H9 (cell line): ENCODE measurements at regions not wholly inside any gene's neighbourhood (a gene's known extent, or its start where the extent isn't known, plus 50 kb on each side); places are given as distances from the start of the nearest gene placed in this dataset.

Source experiments
- DNase-seq: peaks from one replicate; pipeline ENCODE4 v3.0.0-alpha.2; 2017
- H2AFZ ChIP-seq: one replicate; pipeline ENCODE4 v1.6.1; 2013; ENCODE audit warnings: mild to moderate bottlenecking, low read length, control low read depth, moderate library complexity
- H2AK5ac ChIP-seq: 2 replicates; pipeline ENCODE4 v1.6.1; 2013; ENCODE audit warnings: low read length, control low read depth, mixed read lengths; ENCODE audit not compliant: insufficient read length
- H2BK120ac ChIP-seq: one replicate; pipeline ENCODE4 v1.6.1; 2013; ENCODE audit warnings: low read depth, mild to moderate bottlenecking, low read length, control low read depth, inconsistent platforms; ENCODE audit not compliant: poor library complexity, severe bottlenecking
- H2BK12ac ChIP-seq: 2 replicates; pipeline ENCODE4 v1.6.1; 2013; ENCODE audit warnings: low read length, control low read depth, mixed read lengths, low read depth; ENCODE audit not compliant: insufficient read length
- H2BK15ac ChIP-seq: 2 replicates; pipeline ENCODE4 v1.6.1; 2013; ENCODE audit warnings: low read depth, low read length, control low read depth
- H2BK20ac ChIP-seq: one replicate; pipeline ENCODE4 v1.6.1; 2013; ENCODE audit warnings: low read depth, mild to moderate bottlenecking, low read length, control low read depth, inconsistent platforms; ENCODE audit not compliant: poor library complexity, severe bottlenecking
- H2BK5ac ChIP-seq: 2 replicates; pipeline ENCODE4 v1.6.1; 2013; ENCODE audit warnings: low read length, control low read depth, mixed read lengths; ENCODE audit not compliant: insufficient read length
- H3K14ac ChIP-seq: 2 replicates; pipeline ENCODE4 v1.6.1; 2013; ENCODE audit warnings: low read length, control low read depth; ENCODE audit not compliant: insufficient read depth
- H3K18ac ChIP-seq: 2 replicates; pipeline ENCODE4 v1.6.1; 2013; ENCODE audit warnings: low read depth, mild to moderate bottlenecking, mixed read lengths, low read length, control low read depth; ENCODE audit not compliant: insufficient read length
- H3K23ac ChIP-seq: 2 replicates; pipeline ENCODE4 v1.6.1; 2013; ENCODE audit warnings: low read length, control low read depth, mixed read lengths, low read depth; ENCODE audit not compliant: insufficient read length
- H3K23me2 ChIP-seq: 2 replicates; pipeline ENCODE4 v1.6.1; 2013; ENCODE audit warnings: low read depth, mild to moderate bottlenecking, mixed read lengths, low read length, control low read depth; ENCODE audit not compliant: insufficient read length, poor library complexity, severe bottlenecking
- H3K27ac ChIP-seq: 2 replicates; pipeline ENCODE4 v1.5.1; 2013; ENCODE audit warnings: low read length, control low read depth, mixed read lengths, low read depth; ENCODE audit not compliant: insufficient read length
- H3K27me3 ChIP-seq: 2 replicates; pipeline ENCODE4 v1.6.1; 2013; ENCODE audit warnings: low read length, control low read depth, inconsistent platforms; ENCODE audit not compliant: insufficient read depth
- H3K4ac ChIP-seq: 2 replicates; pipeline ENCODE4 v1.6.1; 2013; ENCODE audit warnings: low read depth, mild to moderate bottlenecking, control low read depth, inconsistent platforms, low read length, moderate library complexity
- H3K4me1 ChIP-seq: 2 replicates; pipeline ENCODE4 v1.6.1; 2013; ENCODE audit warnings: low read length, control low read depth, inconsistent platforms; ENCODE audit not compliant: insufficient read depth
- H3K4me2 ChIP-seq: 2 replicates; pipeline ENCODE4 v1.6.1; 2013; ENCODE audit warnings: low read length, control low read depth, mixed read lengths; ENCODE audit not compliant: insufficient read length, insufficient read depth
- H3K56ac ChIP-seq: 2 replicates; pipeline ENCODE4 v1.6.1; 2013; ENCODE audit warnings: low read depth, mild to moderate bottlenecking, mixed read lengths, low read length, control low read depth; ENCODE audit not compliant: insufficient read length
- H3K79me1 ChIP-seq: 2 replicates; pipeline ENCODE4 v1.6.1; 2013; ENCODE audit warnings: low read depth, mild to moderate bottlenecking, moderate library complexity, low read length, control low read depth, inconsistent platforms; ENCODE audit not compliant: insufficient read depth, poor library complexity, severe bottlenecking
- H3K79me2 ChIP-seq: 2 replicates; pipeline ENCODE4 v1.6.1; 2013; ENCODE audit warnings: low read length, control low read depth, inconsistent platforms; ENCODE audit not compliant: insufficient read depth
- H3K9ac ChIP-seq: 2 replicates; pipeline ENCODE4 v1.6.1; 2013; ENCODE audit warnings: low read length, control low read depth, mixed read lengths; ENCODE audit not compliant: insufficient read length; ENCODE audit errors: extremely low read depth
- H3K9me3 ChIP-seq: one replicate; pipeline ENCODE4 v1.6.1; 2013; ENCODE audit warnings: low read depth, low read length, inconsistent platforms; ENCODE audit not compliant: control insufficient read depth
- H3T11ph ChIP-seq: one replicate; pipeline ENCODE4 v1.6.1; 2013; ENCODE audit warnings: mild to moderate bottlenecking, low read length, control low read depth, inconsistent platforms
- H4K20me1 ChIP-seq: one replicate; pipeline ENCODE4 v1.6.1; 2013; ENCODE audit not compliant: control insufficient read depth, insufficient read length, insufficient read depth
- H4K5ac ChIP-seq: 2 replicates; pipeline ENCODE4 v1.6.1; 2013; ENCODE audit warnings: low read depth, mild to moderate bottlenecking, mixed read lengths, low read length, control low read depth; ENCODE audit not compliant: insufficient read length
- H4K8ac ChIP-seq: replicated peaks from 2 replicates; pipeline ENCODE4 v1.6.1; 2013; ENCODE audit warnings: low read length, control low read depth, mixed read lengths, low read depth; ENCODE audit not compliant: insufficient read length
- H4K91ac ChIP-seq: 2 replicates; pipeline ENCODE4 v1.6.1; 2013; ENCODE audit warnings: low read depth, mild to moderate bottlenecking, moderate library complexity, mixed read lengths, low read length, control low read depth; ENCODE audit not compliant: insufficient read length
- H3K27ac Mint-ChIP-seq, 3 experiments: 2 replicates in 2 of 3; 3 replicates in 1 of 3; pipeline ENCODE4 v1.8.0; 2020 to 2021; ENCODE audit warnings: mixed read lengths in 3 of 3, mild to moderate bottlenecking in 1 of 3, moderate library complexity in 1 of 3
- H3K27me3 Mint-ChIP-seq: 2 replicates; pipeline ENCODE4 v1.8.0; 2021; ENCODE audit warnings: low read depth, mild to moderate bottlenecking, moderate library complexity, mixed read lengths
- H3K36me3 Mint-ChIP-seq, 3 experiments: 2 replicates in 2 of 3; 3 replicates in 1 of 3; pipeline ENCODE4 v1.8.0; 2020 to 2021; ENCODE audit warnings: low read depth in 3 of 3, mixed read lengths in 3 of 3; ENCODE audit not compliant: insufficient read depth in 1 of 3
- H3K4me1 Mint-ChIP-seq, 2 experiments: 2 replicates each; pipeline ENCODE4 v1.8.0; 2020; ENCODE audit warnings: mixed read lengths in 2 of 2
- H3K4me3 Mint-ChIP-seq, 2 experiments: 2 replicates in 1 of 2; 3 replicates in 1 of 2; pipeline ENCODE4 v1.8.0; 2020 to 2021; ENCODE audit warnings: mild to moderate bottlenecking in 2 of 2, mixed read lengths in 2 of 2, moderate library complexity in 1 of 2
- H3K9me3 Mint-ChIP-seq, 2 experiments: 2 replicates in 1 of 2; 3 replicates in 1 of 2; pipeline ENCODE4 v1.8.0; 2020; ENCODE audit warnings: mild to moderate bottlenecking in 2 of 2, mixed read lengths in 2 of 2, moderate library complexity in 1 of 2
- CTCF ChIP-seq: fragments of 200-600 bp; sonication (generic); conservative IDR thresholded peaks from 3 replicates; pipeline ENCODE4 v1.8.0; 2021; ENCODE audit warnings: antibody characterized with exemption, mild to moderate bottlenecking
- WGBS: extraction: QIAGEN DNeasy Blood & Tissue Kit; methylation state at CpG from one replicate; pipeline ENCODE4 v1.1.7; 2013; ENCODE audit warnings: missing lambda C conversion rate, low lambda C conversion rate, mixed read lengths; ENCODE audit not compliant: insufficient read length; ENCODE audit errors: extremely low coverage; 5-methylcytosine and 5-hydroxymethylcytosine counted together

- H4K91ac ChIP-seq, result no peak overlapping the region
- H3K9ac ChIP-seq, result no peak overlapping the region
- H2BK15ac ChIP-seq, result no peak overlapping the region
- H3K23me2 ChIP-seq, result no peaks in the 10 kb centered on the region
- no peak overlapping the region for H3K56ac ChIP-seq
- H3K4me1 Mint-ChIP-seq, result no peaks in the 10 kb centered on the region
- H3K4me1 ChIP-seq, result no peaks in the 10 kb centered on the region
- H4K5ac ChIP-seq, result no peak overlapping the region
- no peak for TF ChIP-seq CTCF
- no peak overlapping the region for H3K18ac ChIP-seq
- H3K9me3 ChIP-seq, result no peaks in the 10 kb centered on the region
- H3K27me3 ChIP-seq, result no peaks in the 10 kb centered on the region
- no peak overlapping the region for H2BK12ac ChIP-seq
- H3K79me2 ChIP-seq, result no peaks in the 10 kb centered on the region
- no peak overlapping the region for H3K27ac ChIP-seq
- H3K36me3 Mint-ChIP-seq, result no peaks in the 10 kb centered on the region
- H4K20me1 ChIP-seq, result no peaks in the 10 kb centered on the region
- no peak overlapping the region for H3K23ac ChIP-seq
- no peak overlapping the region for H2BK120ac ChIP-seq
- no peak overlapping the region for H3K4ac ChIP-seq
- H3K4me3 Mint-ChIP-seq, result no peak overlapping the region
- no peaks in the 10 kb centered on the region for H3K27me3 Mint-ChIP-seq
- DNase-seq, result no peak
- H3K79me1 ChIP-seq, result no peaks in the 10 kb centered on the region
- H3K4me2 ChIP-seq, result no peak overlapping the region
- no peak overlapping the region for H3K27ac Mint-ChIP-seq
- H3T11ph ChIP-seq, result no peak overlapping the region
- no peak overlapping the region for H2BK20ac ChIP-seq
- WGBS, result no CpG with 5 or more reads among the region's 1 CpG
- no peak overlapping the region for H2BK5ac ChIP-seq
- H3K9me3 Mint-ChIP-seq, result no peaks in the 10 kb centered on the region
- H3K14ac ChIP-seq, result no peak overlapping the region
- H4K8ac ChIP-seq, result no peak overlapping the region
- no peak overlapping the region for H2AK5ac ChIP-seq
- H2AFZ ChIP-seq, result no peak overlapping the region
Observed at GRCh38 chr6:103175056-103175455, 1684.7 kb downstream of the HACE1 start.
